GM23338 (cell line): ENCODE measurements at regions not wholly inside any gene's neighbourhood (a gene's known extent, or its start where the extent isn't known, plus 50 kb on each side); places are given as distances from the start of the nearest gene placed in this dataset.

Source experiments
- ATAC-seq: fragments of 200-7000 bp; cut with Tn5 transposase; 3 replicates; pipeline ENCODE4 v1.9.1; 2020
- DNase-seq: peaks from one replicate; pipeline ENCODE4 v3.0.0-alpha.2; 2015; ENCODE audit warnings: low spot score
- H2AFZ ChIP-seq: fragments of 200-600 bp; sonication (generic); 2 replicates; pipeline ENCODE4 v1.8.0; 2016; ENCODE audit warnings: antibody characterized with exemption, mild to moderate bottlenecking, moderate library complexity
- H3F3A ChIP-seq: fragments of 200-600 bp; sonication (generic); replicated peaks from 2 replicates; pipeline ENCODE4 v1.8.0; 2017; ENCODE audit warnings: antibody characterized with exemption, mixed run types, low read depth
- H3K27ac ChIP-seq: fragments of 200-600 bp; sonication (generic); 2 replicates; pipeline ENCODE4 v1.6.1; 2016; ENCODE audit warnings: low read depth
- H3K27me3 ChIP-seq: fragments of 200-600 bp; sonication (generic); 2 replicates; pipeline ENCODE4 v1.8.0; 2016; ENCODE audit warnings: mild to moderate bottlenecking, mixed run types, moderate library complexity; ENCODE audit not compliant: insufficient read depth
- H3K36me3 ChIP-seq: fragments of 200-600 bp; sonication (generic); 2 replicates; pipeline ENCODE4 v1.8.0; 2016; ENCODE audit warnings: mild to moderate bottlenecking; ENCODE audit not compliant: insufficient read depth
- H3K4me1 ChIP-seq: fragments of 200-600 bp; sonication (generic); 2 replicates; pipeline ENCODE4 v1.8.0; 2016; ENCODE audit warnings: mild to moderate bottlenecking, moderate library complexity; ENCODE audit not compliant: insufficient read depth
- H3K4me2 ChIP-seq: fragments of 200-600 bp; sonication (generic); 2 replicates; pipeline ENCODE4 v1.7.1; 2017; ENCODE audit warnings: mixed run types
- H3K4me3 ChIP-seq: fragments of 200-600 bp; sonication (generic); 2 replicates; pipeline ENCODE4 v1.6.1; 2016; ENCODE audit warnings: mixed run types
- H3K79me2 ChIP-seq: fragments of 200-600 bp; sonication (generic); replicated peaks from 2 replicates; pipeline ENCODE4 v1.8.0; 2017; ENCODE audit warnings: mild to moderate bottlenecking; ENCODE audit not compliant: insufficient read depth
- H3K9me2 ChIP-seq: fragments of 200-600 bp; sonication (generic); 2 replicates; pipeline ENCODE4 v1.8.0; 2017; ENCODE audit not compliant: insufficient read depth
- H4K20me1 ChIP-seq: fragments of 200-600 bp; sonication (generic); replicated peaks from 2 replicates; pipeline ENCODE4 v1.8.0; 2017; ENCODE audit warnings: mild to moderate bottlenecking; ENCODE audit not compliant: insufficient read depth
- H3K27ac Mint-ChIP-seq: 2 replicates; pipeline ENCODE4 v1.8.0; 2020; ENCODE audit warnings: inconsistent platforms, mild to moderate bottlenecking, moderate library complexity, mixed read lengths
- H3K27me3 Mint-ChIP-seq: 3 replicates; pipeline ENCODE4 v1.8.0; 2022; ENCODE audit warnings: low read depth, mild to moderate bottlenecking, moderate library complexity, mixed read lengths, inconsistent platforms; ENCODE audit not compliant: insufficient read depth, poor library complexity
- H3K36me3 Mint-ChIP-seq: 3 replicates; pipeline ENCODE4 v1.8.0; 2021; ENCODE audit warnings: low read depth, mild to moderate bottlenecking, inconsistent platforms, moderate library complexity, mixed read lengths
- H3K4me1 Mint-ChIP-seq: 3 replicates; pipeline ENCODE4 v1.8.0; 2020; ENCODE audit warnings: mild to moderate bottlenecking, inconsistent platforms, mixed read lengths
- H3K4me3 Mint-ChIP-seq: 3 replicates; pipeline ENCODE4 v1.8.0; 2021; ENCODE audit warnings: moderate library complexity, mild to moderate bottlenecking, inconsistent platforms, mixed read lengths
- H3K9me3 Mint-ChIP-seq: 3 replicates; pipeline ENCODE4 v1.8.0; 2020; ENCODE audit warnings: moderate library complexity, mild to moderate bottlenecking, inconsistent platforms, mixed read lengths
- EZH2 ChIP-seq: fragments of 200-600 bp; sonication (generic); IDR thresholded peaks from one replicate; pipeline ENCODE4 v1.8.0; 2017; ENCODE audit warnings: antibody characterized with exemption, mild to moderate bottlenecking, low read depth; ENCODE audit not compliant: unreplicated experiment
- EZH2phosphoT487 ChIP-seq: fragments of 200-600 bp; sonication (generic); IDR thresholded peaks from one replicate; pipeline ENCODE4 v1.8.1; 2018; ENCODE audit warnings: antibody characterized with exemption; ENCODE audit not compliant: unreplicated experiment
- JUNB ChIP-seq: IDR thresholded peaks from one replicate; pipeline ENCODE4 v1.6.1; 2016; ENCODE audit warnings: antibody characterized with exemption; ENCODE audit not compliant: unreplicated experiment
- NANOG ChIP-seq: IDR thresholded peaks from 2 replicates; pipeline ENCODE4 v1.6.1; 2016; ENCODE audit warnings: antibody characterized with exemption, borderline replicate concordance
- POLR2AphosphoS5 ChIP-seq: IDR thresholded peaks from 2 replicates; pipeline ENCODE4 v1.6.1; 2016; ENCODE audit warnings: antibody characterized with exemption, low read depth
- REST ChIP-seq: IDR thresholded peaks from one replicate; pipeline ENCODE4 v1.6.1; 2018; ENCODE audit warnings: antibody characterized with exemption; ENCODE audit not compliant: unreplicated experiment
- ZNF114 ChIP-seq: fragments of 250-450 bp; sonication (Bioruptor Pico); IDR thresholded peaks from 2 replicates; pipeline ENCODE4 v1.5.0; 2020; ENCODE audit warnings: mild to moderate bottlenecking, moderate library complexity
- ZNF331 ChIP-seq: fragments of 250-450 bp; sonication (Bioruptor Pico); IDR thresholded peaks from 2 replicates; pipeline ENCODE4 v1.5.0; 2020; ENCODE audit warnings: low read depth, mild to moderate bottlenecking, moderate library complexity
- TF ChIP-seq, protein P1 (sequence below): fragments of 250-450 bp; sonication (Bioruptor Pico); IDR thresholded peaks from 2 replicates; pipeline ENCODE4 v1.5.0; 2020; ENCODE audit warnings: mild to moderate bottlenecking, moderate library complexity
- TF ChIP-seq, protein P2 (sequence below), 2 experiments: fragments of 200-600 bp in 1 of 2; sonication (generic) in 1 of 2; conservative IDR thresholded peaks; 2 replicates each; pipeline versions ENCODE4 v1.5.1 to v1.6.1; 2016 to 2017; ENCODE audit warnings: antibody characterized with exemption in 2 of 2, low read depth in 2 of 2, mild to moderate bottlenecking in 2 of 2, moderate library complexity in 1 of 2
- TF ChIP-seq, protein P3 (sequence below): IDR thresholded peaks from 2 replicates; pipeline ENCODE4 v1.6.1; 2016; ENCODE audit warnings: antibody characterized with exemption

GRCh38 chr16:26247063-26247462, 555.3 kb downstream of the HS3ST4 start:
- H4K20me1 ChIP-seq = no peaks in the 10 kb centered on the region
- Mint-ChIP-seq H3K27ac (no peak overlapping the region), H3K36me3 (peaks cover 23% of the 10 kb centered on the region), H3K9me3 (peaks cover 94% of the 10 kb centered on the region), H3K4me3 (no peak overlapping the region), H3K4me1 (no peaks in the 10 kb centered on the region), H3K27me3 (peaks cover 7% of the 10 kb centered on the region)
- no peaks in the 10 kb centered on the region for H3K4me1 ChIP-seq
- H3K9me2 ChIP-seq = peaks cover 7% of the 10 kb centered on the region; the same call in 1 of the 2 replicates
- no peak overlapping the region for H3K4me3 ChIP-seq
- no peak for ATAC-seq
- H3K27ac ChIP-seq = no peak overlapping the region
- no peaks in the 10 kb centered on the region for H3F3A ChIP-seq
- no peak overlapping the region for H2AFZ ChIP-seq
- no peaks in the 10 kb centered on the region for H3K79me2 ChIP-seq
- DNase-seq = no peak
- peaks cover 10% of the 10 kb centered on the region; the same call in 1 of the 2 replicates for H3K36me3 ChIP-seq
- no peaks in the 10 kb centered on the region for H3K27me3 ChIP-seq
- no peak overlapping the region for H3K4me2 ChIP-seq
- no peak for TF ChIP-seq NANOG
- TF ChIP-seq REST = no peak
- no peak for TF ChIP-seq EZH2
- TF ChIP-seq, protein P1, sequence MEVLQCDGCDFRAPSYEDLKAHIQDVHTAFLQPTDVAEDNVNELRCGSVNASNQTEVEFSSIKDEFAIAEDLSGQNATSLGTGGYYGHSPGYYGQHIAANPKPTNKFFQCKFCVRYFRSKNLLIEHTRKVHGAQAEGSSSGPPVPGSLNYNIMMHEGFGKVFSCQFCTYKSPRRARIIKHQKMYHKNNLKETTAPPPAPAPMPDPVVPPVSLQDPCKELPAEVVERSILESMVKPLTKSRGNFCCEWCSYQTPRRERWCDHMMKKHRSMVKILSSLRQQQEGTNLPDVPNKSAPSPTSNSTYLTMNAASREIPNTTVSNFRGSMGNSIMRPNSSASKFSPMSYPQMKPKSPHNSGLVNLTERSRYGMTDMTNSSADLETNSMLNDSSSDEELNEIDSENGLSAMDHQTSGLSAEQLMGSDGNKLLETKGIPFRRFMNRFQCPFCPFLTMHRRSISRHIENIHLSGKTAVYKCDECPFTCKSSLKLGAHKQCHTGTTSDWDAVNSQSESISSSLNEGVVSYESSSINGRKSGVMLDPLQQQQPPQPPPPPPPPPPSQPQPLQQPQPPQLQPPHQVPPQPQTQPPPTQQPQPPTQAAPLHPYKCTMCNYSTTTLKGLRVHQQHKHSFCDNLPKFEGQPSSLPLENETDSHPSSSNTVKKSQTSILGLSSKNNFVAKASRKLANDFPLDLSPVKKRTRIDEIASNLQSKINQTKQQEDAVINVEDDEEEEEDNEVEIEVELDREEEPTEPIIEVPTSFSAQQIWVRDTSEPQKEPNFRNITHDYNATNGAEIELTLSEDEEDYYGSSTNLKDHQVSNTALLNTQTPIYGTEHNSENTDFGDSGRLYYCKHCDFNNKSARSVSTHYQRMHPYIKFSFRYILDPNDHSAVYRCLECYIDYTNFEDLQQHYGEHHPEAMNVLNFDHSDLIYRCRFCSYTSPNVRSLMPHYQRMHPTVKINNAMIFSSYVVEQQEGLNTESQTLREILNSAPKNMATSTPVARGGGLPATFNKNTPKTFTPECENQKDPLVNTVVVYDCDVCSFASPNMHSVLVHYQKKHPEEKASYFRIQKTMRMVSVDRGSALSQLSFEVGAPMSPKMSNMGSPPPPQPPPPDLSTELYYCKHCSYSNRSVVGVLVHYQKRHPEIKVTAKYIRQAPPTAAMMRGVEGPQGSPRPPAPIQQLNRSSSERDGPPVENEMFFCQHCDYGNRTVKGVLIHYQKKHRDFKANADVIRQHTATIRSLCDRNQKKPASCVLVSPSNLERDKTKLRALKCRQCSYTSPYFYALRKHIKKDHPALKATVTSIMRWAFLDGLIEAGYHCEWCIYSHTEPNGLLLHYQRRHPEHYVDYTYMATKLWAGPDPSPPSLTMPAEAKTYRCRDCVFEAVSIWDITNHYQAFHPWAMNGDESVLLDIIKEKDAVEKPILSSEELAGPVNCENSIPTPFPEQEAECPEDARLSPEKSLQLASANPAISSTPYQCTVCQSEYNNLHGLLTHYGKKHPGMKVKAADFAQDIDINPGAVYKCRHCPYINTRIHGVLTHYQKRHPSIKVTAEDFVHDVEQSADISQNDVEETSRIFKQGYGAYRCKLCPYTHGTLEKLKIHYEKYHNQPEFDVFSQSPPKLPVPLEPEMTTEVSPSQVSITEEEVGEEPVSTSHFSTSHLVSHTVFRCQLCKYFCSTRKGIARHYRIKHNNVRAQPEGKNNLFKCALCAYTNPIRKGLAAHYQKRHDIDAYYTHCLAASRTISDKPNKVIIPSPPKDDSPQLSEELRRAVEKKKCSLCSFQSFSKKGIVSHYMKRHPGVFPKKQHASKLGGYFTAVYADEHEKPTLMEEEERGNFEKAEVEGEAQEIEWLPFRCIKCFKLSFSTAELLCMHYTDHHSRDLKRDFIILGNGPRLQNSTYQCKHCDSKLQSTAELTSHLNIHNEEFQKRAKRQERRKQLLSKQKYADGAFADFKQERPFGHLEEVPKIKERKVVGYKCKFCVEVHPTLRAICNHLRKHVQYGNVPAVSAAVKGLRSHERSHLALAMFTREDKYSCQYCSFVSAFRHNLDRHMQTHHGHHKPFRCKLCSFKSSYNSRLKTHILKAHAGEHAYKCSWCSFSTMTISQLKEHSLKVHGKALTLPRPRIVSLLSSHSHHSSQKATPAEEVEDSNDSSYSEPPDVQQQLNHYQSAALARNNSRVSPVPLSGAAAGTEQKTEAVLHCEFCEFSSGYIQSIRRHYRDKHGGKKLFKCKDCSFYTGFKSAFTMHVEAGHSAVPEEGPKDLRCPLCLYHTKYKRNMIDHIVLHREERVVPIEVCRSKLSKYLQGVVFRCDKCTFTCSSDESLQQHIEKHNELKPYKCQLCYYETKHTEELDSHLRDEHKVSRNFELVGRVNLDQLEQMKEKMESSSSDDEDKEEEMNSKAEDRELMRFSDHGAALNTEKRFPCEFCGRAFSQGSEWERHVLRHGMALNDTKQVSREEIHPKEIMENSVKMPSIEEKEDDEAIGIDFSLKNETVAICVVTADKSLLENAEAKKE (CRISPR knock-in tag) = no peak
- TF ChIP-seq, protein P2, sequence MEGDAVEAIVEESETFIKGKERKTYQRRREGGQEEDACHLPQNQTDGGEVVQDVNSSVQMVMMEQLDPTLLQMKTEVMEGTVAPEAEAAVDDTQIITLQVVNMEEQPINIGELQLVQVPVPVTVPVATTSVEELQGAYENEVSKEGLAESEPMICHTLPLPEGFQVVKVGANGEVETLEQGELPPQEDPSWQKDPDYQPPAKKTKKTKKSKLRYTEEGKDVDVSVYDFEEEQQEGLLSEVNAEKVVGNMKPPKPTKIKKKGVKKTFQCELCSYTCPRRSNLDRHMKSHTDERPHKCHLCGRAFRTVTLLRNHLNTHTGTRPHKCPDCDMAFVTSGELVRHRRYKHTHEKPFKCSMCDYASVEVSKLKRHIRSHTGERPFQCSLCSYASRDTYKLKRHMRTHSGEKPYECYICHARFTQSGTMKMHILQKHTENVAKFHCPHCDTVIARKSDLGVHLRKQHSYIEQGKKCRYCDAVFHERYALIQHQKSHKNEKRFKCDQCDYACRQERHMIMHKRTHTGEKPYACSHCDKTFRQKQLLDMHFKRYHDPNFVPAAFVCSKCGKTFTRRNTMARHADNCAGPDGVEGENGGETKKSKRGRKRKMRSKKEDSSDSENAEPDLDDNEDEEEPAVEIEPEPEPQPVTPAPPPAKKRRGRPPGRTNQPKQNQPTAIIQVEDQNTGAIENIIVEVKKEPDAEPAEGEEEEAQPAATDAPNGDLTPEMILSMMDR (conservative IDR thresholded peaks at IDR 0.05; ENCODE audit: low read depth in 2 of 2) = no peak
- no peak for TF ChIP-seq EZH2phosphoT487
- TF ChIP-seq POLR2AphosphoS5 = no peak
- TF ChIP-seq, protein P3, sequence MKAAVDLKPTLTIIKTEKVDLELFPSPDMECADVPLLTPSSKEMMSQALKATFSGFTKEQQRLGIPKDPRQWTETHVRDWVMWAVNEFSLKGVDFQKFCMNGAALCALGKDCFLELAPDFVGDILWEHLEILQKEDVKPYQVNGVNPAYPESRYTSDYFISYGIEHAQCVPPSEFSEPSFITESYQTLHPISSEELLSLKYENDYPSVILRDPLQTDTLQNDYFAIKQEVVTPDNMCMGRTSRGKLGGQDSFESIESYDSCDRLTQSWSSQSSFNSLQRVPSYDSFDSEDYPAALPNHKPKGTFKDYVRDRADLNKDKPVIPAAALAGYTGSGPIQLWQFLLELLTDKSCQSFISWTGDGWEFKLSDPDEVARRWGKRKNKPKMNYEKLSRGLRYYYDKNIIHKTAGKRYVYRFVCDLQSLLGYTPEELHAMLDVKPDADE = no peak
- no peak for TF ChIP-seq ZNF114 (CRISPR knock-in tag)
- no peak for TF ChIP-seq JUNB
- no peak for TF ChIP-seq ZNF331 (CRISPR knock-in tag)
